H9 (cell line): ENCODE measurements at regions not wholly inside any gene's neighbourhood (a gene's known extent, or its start where the extent isn't known, plus 50 kb on each side); places are given as distances from the start of the nearest gene placed in this dataset.

Source experiments
- DNase-seq: peaks from one replicate; pipeline ENCODE4 v3.0.0-alpha.2; 2017
- H2AFZ ChIP-seq: one replicate; pipeline ENCODE4 v1.6.1; 2013; ENCODE audit warnings: mild to moderate bottlenecking, low read length, control low read depth, moderate library complexity
- H2AK5ac ChIP-seq: 2 replicates; pipeline ENCODE4 v1.6.1; 2013; ENCODE audit warnings: low read length, control low read depth, mixed read lengths; ENCODE audit not compliant: insufficient read length
- H2BK120ac ChIP-seq: one replicate; pipeline ENCODE4 v1.6.1; 2013; ENCODE audit warnings: low read depth, mild to moderate bottlenecking, low read length, control low read depth, inconsistent platforms; ENCODE audit not compliant: poor library complexity, severe bottlenecking
- H2BK12ac ChIP-seq: 2 replicates; pipeline ENCODE4 v1.6.1; 2013; ENCODE audit warnings: low read length, control low read depth, mixed read lengths, low read depth; ENCODE audit not compliant: insufficient read length
- H2BK15ac ChIP-seq: 2 replicates; pipeline ENCODE4 v1.6.1; 2013; ENCODE audit warnings: low read depth, low read length, control low read depth
- H2BK20ac ChIP-seq: one replicate; pipeline ENCODE4 v1.6.1; 2013; ENCODE audit warnings: low read depth, mild to moderate bottlenecking, low read length, control low read depth, inconsistent platforms; ENCODE audit not compliant: poor library complexity, severe bottlenecking
- H2BK5ac ChIP-seq: 2 replicates; pipeline ENCODE4 v1.6.1; 2013; ENCODE audit warnings: low read length, control low read depth, mixed read lengths; ENCODE audit not compliant: insufficient read length
- H3K14ac ChIP-seq: 2 replicates; pipeline ENCODE4 v1.6.1; 2013; ENCODE audit warnings: low read length, control low read depth; ENCODE audit not compliant: insufficient read depth
- H3K18ac ChIP-seq: 2 replicates; pipeline ENCODE4 v1.6.1; 2013; ENCODE audit warnings: low read depth, mild to moderate bottlenecking, mixed read lengths, low read length, control low read depth; ENCODE audit not compliant: insufficient read length
- H3K23ac ChIP-seq: 2 replicates; pipeline ENCODE4 v1.6.1; 2013; ENCODE audit warnings: low read length, control low read depth, mixed read lengths, low read depth; ENCODE audit not compliant: insufficient read length
- H3K23me2 ChIP-seq: 2 replicates; pipeline ENCODE4 v1.6.1; 2013; ENCODE audit warnings: low read depth, mild to moderate bottlenecking, mixed read lengths, low read length, control low read depth; ENCODE audit not compliant: insufficient read length, poor library complexity, severe bottlenecking
- H3K27ac ChIP-seq: 2 replicates; pipeline ENCODE4 v1.5.1; 2013; ENCODE audit warnings: low read length, control low read depth, mixed read lengths, low read depth; ENCODE audit not compliant: insufficient read length
- H3K27me3 ChIP-seq: 2 replicates; pipeline ENCODE4 v1.6.1; 2013; ENCODE audit warnings: low read length, control low read depth, inconsistent platforms; ENCODE audit not compliant: insufficient read depth
- H3K4ac ChIP-seq: 2 replicates; pipeline ENCODE4 v1.6.1; 2013; ENCODE audit warnings: low read depth, mild to moderate bottlenecking, control low read depth, inconsistent platforms, low read length, moderate library complexity
- H3K4me1 ChIP-seq: 2 replicates; pipeline ENCODE4 v1.6.1; 2013; ENCODE audit warnings: low read length, control low read depth, inconsistent platforms; ENCODE audit not compliant: insufficient read depth
- H3K4me2 ChIP-seq: 2 replicates; pipeline ENCODE4 v1.6.1; 2013; ENCODE audit warnings: low read length, control low read depth, mixed read lengths; ENCODE audit not compliant: insufficient read length, insufficient read depth
- H3K56ac ChIP-seq: 2 replicates; pipeline ENCODE4 v1.6.1; 2013; ENCODE audit warnings: low read depth, mild to moderate bottlenecking, mixed read lengths, low read length, control low read depth; ENCODE audit not compliant: insufficient read length
- H3K79me1 ChIP-seq: 2 replicates; pipeline ENCODE4 v1.6.1; 2013; ENCODE audit warnings: low read depth, mild to moderate bottlenecking, moderate library complexity, low read length, control low read depth, inconsistent platforms; ENCODE audit not compliant: insufficient read depth, poor library complexity, severe bottlenecking
- H3K79me2 ChIP-seq: 2 replicates; pipeline ENCODE4 v1.6.1; 2013; ENCODE audit warnings: low read length, control low read depth, inconsistent platforms; ENCODE audit not compliant: insufficient read depth
- H3K9ac ChIP-seq: 2 replicates; pipeline ENCODE4 v1.6.1; 2013; ENCODE audit warnings: low read length, control low read depth, mixed read lengths; ENCODE audit not compliant: insufficient read length; ENCODE audit errors: extremely low read depth
- H3K9me3 ChIP-seq: one replicate; pipeline ENCODE4 v1.6.1; 2013; ENCODE audit warnings: low read depth, low read length, inconsistent platforms; ENCODE audit not compliant: control insufficient read depth
- H3T11ph ChIP-seq: one replicate; pipeline ENCODE4 v1.6.1; 2013; ENCODE audit warnings: mild to moderate bottlenecking, low read length, control low read depth, inconsistent platforms
- H4K20me1 ChIP-seq: one replicate; pipeline ENCODE4 v1.6.1; 2013; ENCODE audit not compliant: control insufficient read depth, insufficient read length, insufficient read depth
- H4K5ac ChIP-seq: 2 replicates; pipeline ENCODE4 v1.6.1; 2013; ENCODE audit warnings: low read depth, mild to moderate bottlenecking, mixed read lengths, low read length, control low read depth; ENCODE audit not compliant: insufficient read length
- H4K8ac ChIP-seq: replicated peaks from 2 replicates; pipeline ENCODE4 v1.6.1; 2013; ENCODE audit warnings: low read length, control low read depth, mixed read lengths, low read depth; ENCODE audit not compliant: insufficient read length
- H4K91ac ChIP-seq: 2 replicates; pipeline ENCODE4 v1.6.1; 2013; ENCODE audit warnings: low read depth, mild to moderate bottlenecking, moderate library complexity, mixed read lengths, low read length, control low read depth; ENCODE audit not compliant: insufficient read length
- H3K27ac Mint-ChIP-seq, 3 experiments: 2 replicates in 2 of 3; 3 replicates in 1 of 3; pipeline ENCODE4 v1.8.0; 2020 to 2021; ENCODE audit warnings: mixed read lengths in 3 of 3, mild to moderate bottlenecking in 1 of 3, moderate library complexity in 1 of 3
- H3K27me3 Mint-ChIP-seq: 2 replicates; pipeline ENCODE4 v1.8.0; 2021; ENCODE audit warnings: low read depth, mild to moderate bottlenecking, moderate library complexity, mixed read lengths
- H3K36me3 Mint-ChIP-seq, 3 experiments: 2 replicates in 2 of 3; 3 replicates in 1 of 3; pipeline ENCODE4 v1.8.0; 2020 to 2021; ENCODE audit warnings: low read depth in 3 of 3, mixed read lengths in 3 of 3; ENCODE audit not compliant: insufficient read depth in 1 of 3
- H3K4me1 Mint-ChIP-seq, 2 experiments: 2 replicates each; pipeline ENCODE4 v1.8.0; 2020; ENCODE audit warnings: mixed read lengths in 2 of 2
- H3K4me3 Mint-ChIP-seq, 2 experiments: 2 replicates in 1 of 2; 3 replicates in 1 of 2; pipeline ENCODE4 v1.8.0; 2020 to 2021; ENCODE audit warnings: mild to moderate bottlenecking in 2 of 2, mixed read lengths in 2 of 2, moderate library complexity in 1 of 2
- H3K9me3 Mint-ChIP-seq, 2 experiments: 2 replicates in 1 of 2; 3 replicates in 1 of 2; pipeline ENCODE4 v1.8.0; 2020; ENCODE audit warnings: mild to moderate bottlenecking in 2 of 2, mixed read lengths in 2 of 2, moderate library complexity in 1 of 2
- CTCF ChIP-seq: fragments of 200-600 bp; sonication (generic); conservative IDR thresholded peaks from 3 replicates; pipeline ENCODE4 v1.8.0; 2021; ENCODE audit warnings: antibody characterized with exemption, mild to moderate bottlenecking
- WGBS: extraction: QIAGEN DNeasy Blood & Tissue Kit; methylation state at CpG from one replicate; pipeline ENCODE4 v1.1.7; 2013; ENCODE audit warnings: missing lambda C conversion rate, low lambda C conversion rate, mixed read lengths; ENCODE audit not compliant: insufficient read length; ENCODE audit errors: extremely low coverage; 5-methylcytosine and 5-hydroxymethylcytosine counted together

GRCh38 chr6:74606582-74607071, 599.2 kb downstream of the COL12A1 start:
- Histone ChIP-seq H3K27me3 (no peaks in the 10 kb centered on the region), H3K14ac (no peak overlapping the region), H3K56ac (no peak overlapping the region), H3K23me2 (no peaks in the 10 kb centered on the region), H4K5ac (no peak overlapping the region), H3K23ac (no peak overlapping the region), H3K79me1 (no peaks in the 10 kb centered on the region), H2BK20ac (no peak overlapping the region), H2BK5ac (no peak overlapping the region), H4K20me1 (no peaks in the 10 kb centered on the region), H2AK5ac (no peak overlapping the region), H3K4me2 (no peak overlapping the region), H4K8ac (no peak overlapping the region), H3T11ph (no peak overlapping the region), H2BK120ac (no peak overlapping the region), H3K4ac (no peak overlapping the region), H3K27ac (no peak overlapping the region), H2BK15ac (no peak overlapping the region), H2AFZ (no peak overlapping the region), H3K9ac (no peak overlapping the region), H3K4me1 (no peaks in the 10 kb centered on the region; the same call in 1 of the 2 replicates), H3K18ac (no peak overlapping the region), H3K9me3 (no peaks in the 10 kb centered on the region), H3K79me2 (no peaks in the 10 kb centered on the region), H2BK12ac (no peak overlapping the region), H4K91ac (no peak overlapping the region)
- Mint-ChIP-seq H3K27me3 (peaks cover 2% of the 10 kb centered on the region; the same call in 1 of the 2 replicates), H3K27ac (no peak overlapping the region), H3K4me3 (no peak overlapping the region), H3K9me3 (no peaks in the 10 kb centered on the region), H3K36me3 (no peaks in the 10 kb centered on the region; a peak in 1 of 7 replicates), H3K4me1 (peaks cover 13 to 14% of the 10 kb centered on the region in 2 experiments)
- WGBS: no CpG with 5 or more reads among the region's 3 CpGs
- no peak for DNase-seq
- no peak for TF ChIP-seq CTCF
